ENCODE measurements at regions not wholly inside any gene's neighbourhood (a gene's known extent, or its start where the extent isn't known, plus 50 kb on each side); places are given as distances from the start of the nearest gene placed in this dataset.

DNA sequence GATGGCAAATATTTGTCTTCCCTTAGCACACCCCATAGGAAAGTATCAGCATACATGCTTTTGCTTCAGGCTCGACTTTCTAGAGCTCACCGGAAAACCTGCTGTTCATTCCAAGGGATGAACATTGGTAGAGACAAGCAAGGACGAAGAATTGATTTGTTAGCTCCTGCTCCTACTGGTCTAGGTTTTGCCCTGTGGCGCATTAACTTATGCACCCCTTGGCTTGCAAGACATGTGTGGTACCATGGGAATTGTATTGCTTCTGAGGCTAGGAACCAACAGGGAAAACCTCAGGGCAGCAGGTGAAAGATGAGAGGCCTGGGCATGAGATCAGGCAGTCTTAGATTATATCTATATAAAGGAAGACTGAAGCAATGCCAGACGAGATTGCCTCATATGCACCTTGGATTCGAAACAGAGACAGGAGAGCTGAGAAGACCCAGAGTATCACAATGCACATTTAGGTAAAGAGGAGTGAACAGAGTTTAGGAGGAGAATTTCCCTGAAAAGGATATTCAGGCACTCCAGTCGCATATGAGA, 771.2 kb upstream of the B3GALT2 start:
- TF ChIP-seq POLR2A (IDR thresholded peaks at IDR 0.05): no peak
- TF ChIP-seq, protein P1, sequence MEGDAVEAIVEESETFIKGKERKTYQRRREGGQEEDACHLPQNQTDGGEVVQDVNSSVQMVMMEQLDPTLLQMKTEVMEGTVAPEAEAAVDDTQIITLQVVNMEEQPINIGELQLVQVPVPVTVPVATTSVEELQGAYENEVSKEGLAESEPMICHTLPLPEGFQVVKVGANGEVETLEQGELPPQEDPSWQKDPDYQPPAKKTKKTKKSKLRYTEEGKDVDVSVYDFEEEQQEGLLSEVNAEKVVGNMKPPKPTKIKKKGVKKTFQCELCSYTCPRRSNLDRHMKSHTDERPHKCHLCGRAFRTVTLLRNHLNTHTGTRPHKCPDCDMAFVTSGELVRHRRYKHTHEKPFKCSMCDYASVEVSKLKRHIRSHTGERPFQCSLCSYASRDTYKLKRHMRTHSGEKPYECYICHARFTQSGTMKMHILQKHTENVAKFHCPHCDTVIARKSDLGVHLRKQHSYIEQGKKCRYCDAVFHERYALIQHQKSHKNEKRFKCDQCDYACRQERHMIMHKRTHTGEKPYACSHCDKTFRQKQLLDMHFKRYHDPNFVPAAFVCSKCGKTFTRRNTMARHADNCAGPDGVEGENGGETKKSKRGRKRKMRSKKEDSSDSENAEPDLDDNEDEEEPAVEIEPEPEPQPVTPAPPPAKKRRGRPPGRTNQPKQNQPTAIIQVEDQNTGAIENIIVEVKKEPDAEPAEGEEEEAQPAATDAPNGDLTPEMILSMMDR (IDR thresholded peaks at IDR 0.05 in 4 of 5, conservative IDR thresholded peaks at IDR 0.05 in 1 of 5): no peak
